BE2C (cell line): ENCODE measurements at regions not wholly inside any gene's neighbourhood (a gene's known extent, or its start where the extent isn't known, plus 50 kb on each side); places are given as distances from the start of the nearest gene placed in this dataset.

ENCODE experiments used
- DNase-seq: peaks from one replicate; pipeline ENCODE4 v3.0.0-alpha.2; 2020
- H3K27me3 ChIP-seq: fragments of 250-450 bp; sonication (Bioruptor Pico); 2 replicates; pipeline ENCODE4 v1.5.1; 2020; ENCODE audit warnings: mild to moderate bottlenecking
- H3K36me3 ChIP-seq: fragments of 250-450 bp; sonication (Bioruptor Pico); 2 replicates; pipeline ENCODE4 v1.5.1; 2020; ENCODE audit warnings: mild to moderate bottlenecking
- H3K4me1 ChIP-seq: fragments of 250-450 bp; sonication (Bioruptor Pico); 2 replicates; pipeline ENCODE4 v1.5.1; 2020
- H3K4me3 ChIP-seq: 2 replicates; pipeline ENCODE4 v1.5.1; 2011; ENCODE audit warnings: low read depth, low read length
- H3K9me3 ChIP-seq: fragments of 250-450 bp; sonication (Bioruptor Pico); 2 replicates; pipeline ENCODE4 v1.5.1; 2020
- TF ChIP-seq, protein P1 (sequence below): IDR thresholded peaks from 2 replicates; pipeline ENCODE4 v1.5.1; 2012; ENCODE audit warnings: mild to moderate bottlenecking, low read depth, low read length

DNA sequence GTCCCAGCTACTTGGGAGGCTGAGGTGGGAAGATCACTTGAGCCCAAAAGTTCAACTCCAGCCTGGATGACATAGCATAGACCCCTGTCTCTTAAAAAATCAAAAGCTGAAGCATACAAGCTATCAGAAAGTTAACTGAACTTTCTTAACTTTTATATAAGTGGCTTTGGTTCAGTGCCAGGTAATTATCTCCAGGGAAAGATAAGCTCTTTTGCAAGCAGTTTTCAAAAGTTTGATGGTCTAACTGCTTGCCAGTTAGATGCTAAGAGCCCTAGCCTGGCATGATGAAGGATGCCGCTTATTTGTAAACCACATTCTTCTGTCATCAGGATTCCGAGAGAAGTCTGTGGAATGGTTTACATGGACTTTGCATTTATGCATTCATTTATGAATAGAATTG, 409.1 kb downstream of the AEBP2 start:
- no peaks in the 10 kb centered on the region for H3K9me3 ChIP-seq
- H3K27me3 ChIP-seq = no peaks in the 10 kb centered on the region; the same call in 1 of the 2 replicates
- no peaks in the 10 kb centered on the region for H3K36me3 ChIP-seq
- DNase-seq = no peak
- TF ChIP-seq, protein P1, sequence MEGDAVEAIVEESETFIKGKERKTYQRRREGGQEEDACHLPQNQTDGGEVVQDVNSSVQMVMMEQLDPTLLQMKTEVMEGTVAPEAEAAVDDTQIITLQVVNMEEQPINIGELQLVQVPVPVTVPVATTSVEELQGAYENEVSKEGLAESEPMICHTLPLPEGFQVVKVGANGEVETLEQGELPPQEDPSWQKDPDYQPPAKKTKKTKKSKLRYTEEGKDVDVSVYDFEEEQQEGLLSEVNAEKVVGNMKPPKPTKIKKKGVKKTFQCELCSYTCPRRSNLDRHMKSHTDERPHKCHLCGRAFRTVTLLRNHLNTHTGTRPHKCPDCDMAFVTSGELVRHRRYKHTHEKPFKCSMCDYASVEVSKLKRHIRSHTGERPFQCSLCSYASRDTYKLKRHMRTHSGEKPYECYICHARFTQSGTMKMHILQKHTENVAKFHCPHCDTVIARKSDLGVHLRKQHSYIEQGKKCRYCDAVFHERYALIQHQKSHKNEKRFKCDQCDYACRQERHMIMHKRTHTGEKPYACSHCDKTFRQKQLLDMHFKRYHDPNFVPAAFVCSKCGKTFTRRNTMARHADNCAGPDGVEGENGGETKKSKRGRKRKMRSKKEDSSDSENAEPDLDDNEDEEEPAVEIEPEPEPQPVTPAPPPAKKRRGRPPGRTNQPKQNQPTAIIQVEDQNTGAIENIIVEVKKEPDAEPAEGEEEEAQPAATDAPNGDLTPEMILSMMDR = no peak
- no peak overlapping the region for H3K4me3 ChIP-seq
- H3K4me1 ChIP-seq = no peaks in the 10 kb centered on the region

DNA sequence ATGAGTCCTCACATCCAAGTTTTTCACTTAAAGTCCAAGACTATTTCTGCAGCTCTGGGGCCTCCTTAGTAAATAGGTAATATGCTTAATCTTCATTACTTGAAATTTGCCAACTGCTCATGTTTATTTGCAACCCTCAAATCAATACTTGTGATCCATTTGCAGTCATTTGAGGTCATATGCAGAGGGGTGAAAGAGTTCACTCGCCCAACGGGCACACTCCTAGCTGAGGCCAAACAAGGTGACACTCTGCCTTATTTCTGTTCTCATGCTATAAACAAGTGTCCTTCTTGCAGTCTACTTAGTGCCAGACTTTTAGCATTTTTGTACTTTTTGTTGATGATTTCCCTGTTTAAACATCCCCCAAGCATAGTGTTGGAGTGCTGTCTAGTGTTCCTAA, 409.9 kb downstream of the AEBP2 start:
- Histone ChIP-seq H3K36me3 (no peaks in the 10 kb centered on the region), H3K4me1 (no peaks in the 10 kb centered on the region), H3K27me3 (no peaks in the 10 kb centered on the region; the same call in 1 of the 2 replicates), H3K9me3 (no peaks in the 10 kb centered on the region), H3K4me3 (no peak overlapping the region)
- TF ChIP-seq, protein P1 = no peak
- DNase-seq = no peak

DNA sequence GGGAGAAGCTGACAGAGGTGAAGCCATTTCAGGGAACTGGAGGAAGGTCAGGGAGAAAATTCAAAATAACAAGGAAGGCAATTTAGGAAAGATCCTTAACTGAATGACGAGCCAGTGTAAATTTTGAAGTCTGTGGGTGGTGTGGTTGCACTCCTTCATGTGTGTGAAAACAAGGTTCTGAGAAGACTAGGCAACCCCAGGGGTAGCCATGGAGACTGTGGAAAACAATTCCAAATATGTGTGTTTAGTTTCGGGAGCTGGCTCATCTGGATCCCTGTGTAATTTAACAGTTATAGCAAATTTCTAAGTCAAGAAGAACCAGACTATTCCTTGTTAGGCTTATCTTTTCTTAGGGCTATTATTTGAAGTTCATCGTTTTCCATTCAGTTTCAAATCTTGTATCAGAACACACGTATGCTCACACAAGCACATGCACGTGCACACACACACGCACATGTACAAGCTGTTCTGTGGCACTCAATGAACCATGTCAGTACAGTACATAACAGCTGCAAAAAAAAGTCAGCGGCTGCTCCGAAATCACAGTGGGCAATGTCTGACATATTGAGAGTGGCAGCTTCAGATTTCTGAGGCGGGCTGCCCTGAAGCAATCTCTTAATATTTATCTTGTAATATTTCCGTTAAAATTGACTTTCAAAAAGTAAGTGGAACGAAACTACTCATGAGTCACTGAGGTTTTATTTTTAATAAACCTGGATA, 411.2 kb downstream of the AEBP2 start:
- TF ChIP-seq, protein P1 = no peak
- no peaks in the 10 kb centered on the region for H3K9me3 ChIP-seq
- no peaks in the 10 kb centered on the region for H3K4me1 ChIP-seq
- H3K4me3 ChIP-seq = no peak overlapping the region
- H3K36me3 ChIP-seq = no peaks in the 10 kb centered on the region
- no peaks in the 10 kb centered on the region; the same call in 1 of the 2 replicates for H3K27me3 ChIP-seq
- no peak for DNase-seq

DNA sequence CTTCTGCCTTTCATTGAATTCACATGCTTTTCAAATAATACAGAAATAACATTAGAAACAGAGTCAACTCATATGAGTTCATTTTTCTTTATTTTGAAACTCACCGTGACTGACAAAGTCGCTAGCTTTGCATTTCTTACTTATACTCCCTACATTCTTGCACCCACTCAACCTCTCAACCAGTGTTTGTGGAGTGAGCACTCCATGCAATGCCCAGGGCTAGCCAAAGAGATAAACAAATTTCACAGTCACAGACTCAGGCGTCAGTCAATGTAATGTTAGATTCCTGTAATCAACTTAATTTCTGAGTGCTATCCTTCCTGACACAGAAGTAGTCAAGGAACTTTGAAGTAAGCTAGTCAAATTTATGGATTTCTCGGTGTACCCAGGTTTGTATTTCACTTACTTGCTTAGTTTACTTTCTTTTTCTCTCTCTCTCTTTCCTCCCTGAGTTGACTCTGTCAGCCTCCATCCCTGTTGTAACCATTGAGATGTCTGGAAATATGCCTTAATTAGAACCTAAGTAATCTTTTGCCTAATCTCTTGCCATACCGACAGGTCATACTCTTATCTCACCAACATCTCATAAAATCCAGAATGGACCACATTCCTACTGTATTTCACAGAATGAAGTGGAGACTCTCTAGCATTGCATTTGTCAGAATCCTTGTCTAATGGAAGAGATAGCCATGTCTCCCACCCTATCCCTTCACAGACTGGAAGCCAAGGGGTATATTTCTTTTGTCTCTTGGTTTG, 413.0 kb downstream of the AEBP2 start:
- H3K27me3 ChIP-seq = no peaks in the 10 kb centered on the region; the same call in 1 of the 2 replicates
- H3K9me3 ChIP-seq = no peaks in the 10 kb centered on the region
- H3K4me3 ChIP-seq = no peak overlapping the region
- H3K4me1 ChIP-seq = no peaks in the 10 kb centered on the region
- H3K36me3 ChIP-seq = no peaks in the 10 kb centered on the region
- TF ChIP-seq, protein P1 = no peak
- no peak for DNase-seq

DNA sequence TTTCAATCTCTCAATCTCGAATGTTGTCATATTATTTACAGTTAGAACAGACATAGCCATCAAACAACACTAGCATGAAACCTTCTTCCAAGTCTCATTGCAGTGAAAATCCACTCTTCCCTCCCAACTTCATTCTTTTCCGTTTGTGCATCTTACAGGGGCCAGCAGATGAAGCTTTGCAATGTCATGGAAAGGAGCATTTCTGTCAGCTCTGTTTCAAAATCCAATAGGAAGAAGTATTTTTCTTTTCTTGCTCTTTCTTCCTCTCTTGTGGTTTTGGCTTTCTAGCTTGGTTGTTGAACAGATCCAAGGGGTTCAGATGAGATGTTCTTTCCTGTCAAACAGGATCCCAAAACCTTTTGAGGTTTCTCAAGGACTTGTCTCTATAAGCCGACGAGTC, 416.6 kb downstream of the AEBP2 start:
- TF ChIP-seq, protein P1 = no peak
- H3K36me3 ChIP-seq = no peaks in the 10 kb centered on the region
- H3K9me3 ChIP-seq = no peaks in the 10 kb centered on the region
- no peaks in the 10 kb centered on the region; the same call in 1 of the 2 replicates for H3K27me3 ChIP-seq
- DNase-seq = no peak
- no peaks in the 10 kb centered on the region for H3K4me1 ChIP-seq
- no peak overlapping the region for H3K4me3 ChIP-seq

DNA sequence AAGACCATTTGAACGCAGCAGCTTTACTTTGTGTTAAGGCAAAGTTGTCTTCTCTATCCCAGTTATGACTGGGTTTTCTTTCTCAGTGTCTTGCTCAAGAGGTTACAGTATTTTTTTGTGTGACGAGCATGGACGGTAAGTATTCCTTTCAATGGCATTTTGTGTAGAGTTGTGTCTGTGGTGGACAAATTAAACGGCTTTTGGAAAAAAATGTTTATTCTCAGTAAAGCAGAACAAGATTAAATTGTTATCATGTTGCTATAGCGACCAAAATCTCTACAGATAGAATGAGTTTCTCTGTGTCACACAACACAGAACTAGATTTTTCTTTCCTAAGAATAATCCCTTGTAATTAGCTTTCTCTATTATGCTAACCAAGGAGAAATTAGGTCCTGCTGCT, 417.1 kb downstream of the AEBP2 start:
- Histone ChIP-seq H3K9me3 (no peaks in the 10 kb centered on the region), H3K36me3 (no peaks in the 10 kb centered on the region), H3K4me3 (no peak overlapping the region), H3K4me1 (no peaks in the 10 kb centered on the region), H3K27me3 (no peaks in the 10 kb centered on the region; the same call in 1 of the 2 replicates)
- DNase-seq = no peak
- TF ChIP-seq, protein P1 = no peak
